Neuronal stem cell (in vitro differentiated cells): ENCODE measurements at regions not wholly inside any gene's neighbourhood (a gene's known extent, or its start where the extent isn't known, plus 50 kb on each side); places are given as distances from the start of the nearest gene placed in this dataset. TPM values are rescaled to one million over a fixed set of nuclear protein-coding genes. Genes with fewer than 3 reads are reported as not detected.

Experiments used
- DNase-seq: peaks from one replicate; pipeline ENCODE4 v3.0.0-alpha.2; 2013; ENCODE audit warnings: low spot score
- H2AFZ ChIP-seq: one replicate; pipeline ENCODE4 v1.6.1; 2013; ENCODE audit warnings: mild to moderate bottlenecking, low read length, inconsistent platforms
- H2AK5ac ChIP-seq: 2 replicates; pipeline ENCODE4 v1.6.1; 2013; ENCODE audit warnings: low read depth, mild to moderate bottlenecking, inconsistent platforms, low read length, moderate library complexity, mixed read lengths
- H2BK120ac ChIP-seq: 2 replicates; pipeline ENCODE4 v1.6.1; 2013; ENCODE audit warnings: low read depth, mild to moderate bottlenecking, inconsistent platforms, low read length, moderate library complexity, mixed read lengths
- H2BK12ac ChIP-seq: one replicate; pipeline ENCODE4 v1.6.1; 2013; ENCODE audit warnings: low read length, inconsistent platforms
- H2BK15ac ChIP-seq: 2 replicates; pipeline ENCODE4 v1.6.1; 2013; ENCODE audit warnings: mild to moderate bottlenecking, low read length, inconsistent platforms, mixed read lengths
- H2BK5ac ChIP-seq: one replicate; pipeline ENCODE4 v1.6.1; 2013; ENCODE audit warnings: inconsistent platforms, mild to moderate bottlenecking, low read length, moderate library complexity
- H3K14ac ChIP-seq: one replicate; pipeline ENCODE4 v1.6.1; 2013; ENCODE audit warnings: low read length, inconsistent platforms
- H3K18ac ChIP-seq: 2 replicates; pipeline ENCODE4 v1.6.1; 2013; ENCODE audit warnings: low read length, inconsistent platforms
- H3K23ac ChIP-seq: 2 replicates; pipeline ENCODE4 v1.6.1; 2013; ENCODE audit warnings: low read depth, mild to moderate bottlenecking, mixed read lengths, low read length, inconsistent platforms; ENCODE audit not compliant: poor library complexity
- H3K27ac ChIP-seq: replicated peaks from 3 replicates; pipeline ENCODE4 v1.5.1; 2013; ENCODE audit warnings: low read length, inconsistent platforms
- H3K27me3 ChIP-seq, 3 experiments: 2 replicates each; pipeline ENCODE4 v1.6.1; 2013; ENCODE audit warnings: low read length in 3 of 3, mild to moderate bottlenecking in 2 of 3, inconsistent platforms in 1 of 3, low read depth in 1 of 3, mixed read lengths in 1 of 3, moderate library complexity in 1 of 3; ENCODE audit not compliant: control insufficient read depth in 3 of 3, insufficient read depth in 3 of 3
- H3K36me3 ChIP-seq, 2 donors: replicated peaks in 1 of 2; 2 replicates each; pipeline ENCODE4 v1.6.1; 2013; ENCODE audit warnings: low read length in 2 of 2; ENCODE audit not compliant: control insufficient read depth in 2 of 2, insufficient read depth in 2 of 2
- H3K4ac ChIP-seq: 2 replicates; pipeline ENCODE4 v1.6.1; 2013; ENCODE audit warnings: inconsistent platforms, mild to moderate bottlenecking, low read length, moderate library complexity
- H3K4me1 ChIP-seq, 2 donors: 1 replicate in 1 of 2; 2 replicates in 1 of 2; pipeline ENCODE4 v1.6.1; 2013; ENCODE audit warnings: low read length in 2 of 2, low read depth in 1 of 2; ENCODE audit not compliant: control insufficient read depth in 2 of 2, insufficient read depth in 1 of 2
- H3K4me2 ChIP-seq: one replicate; pipeline ENCODE4 v1.6.1; 2013; ENCODE audit warnings: mild to moderate bottlenecking, low read length, inconsistent platforms; ENCODE audit not compliant: insufficient read depth, poor library complexity, severe bottlenecking
- H3K4me3 ChIP-seq, 2 donors: 2 replicates each; pipeline ENCODE4 v1.5.1; 2013; ENCODE audit warnings: low read length in 2 of 2, mild to moderate bottlenecking in 2 of 2, inconsistent platforms in 1 of 2, moderate library complexity in 1 of 2
- H3K79me1 ChIP-seq: one replicate; pipeline ENCODE4 v1.6.1; 2013; ENCODE audit warnings: low read depth, mild to moderate bottlenecking, inconsistent platforms, low read length, moderate library complexity
- H3K9ac ChIP-seq: one replicate; pipeline ENCODE4 v1.6.1; 2013; ENCODE audit warnings: mild to moderate bottlenecking, low read depth, low read length, inconsistent platforms; ENCODE audit not compliant: poor library complexity
- H3K9me3 ChIP-seq, 2 donors: replicated peaks in 1 of 2; 2 replicates each; pipeline versions ENCODE3 to v1.6.1; 2013; ENCODE audit warnings: low read length in 2 of 2, mild to moderate bottlenecking in 2 of 2, inconsistent platforms in 1 of 2, low read depth in 1 of 2, mixed read lengths in 1 of 2, moderate library complexity in 1 of 2; ENCODE audit not compliant: control insufficient read depth in 2 of 2, insufficient read depth in 1 of 2
- H4K8ac ChIP-seq: one replicate; pipeline ENCODE4 v1.6.1; 2013; ENCODE audit warnings: low read depth, mild to moderate bottlenecking, inconsistent platforms, low read length, moderate library complexity
- H4K91ac ChIP-seq: one replicate; pipeline ENCODE4 v1.6.1; 2013; ENCODE audit warnings: low read length, low read depth, mild to moderate bottlenecking, inconsistent platforms; ENCODE audit not compliant: poor library complexity
- WGBS, 2 donors: extraction: QIAGEN DNeasy Blood & Tissue Kit; methylation state at CpG; one replicate each; pipeline ENCODE4 v1.1.7; 2013; ENCODE audit warnings: missing lambda C conversion rate in 2 of 2, mixed read lengths in 1 of 2; ENCODE audit not compliant: insufficient read length in 2 of 2, insufficient replicate concordance in 1 of 2; ENCODE audit errors: extremely low coverage in 2 of 2; 5-methylcytosine and 5-hydroxymethylcytosine counted together
- small RNA-seq: library from polyadenylated mRNA; stranded (forward); fragments of <200 nt; extraction: miRNeasy Mini kit (QIAGEN cat#:217004); gene quantifications from one replicate; pipeline ENCODE3, GENCODE V24; 2013; ENCODE audit not compliant: insufficient read depth

DNA sequence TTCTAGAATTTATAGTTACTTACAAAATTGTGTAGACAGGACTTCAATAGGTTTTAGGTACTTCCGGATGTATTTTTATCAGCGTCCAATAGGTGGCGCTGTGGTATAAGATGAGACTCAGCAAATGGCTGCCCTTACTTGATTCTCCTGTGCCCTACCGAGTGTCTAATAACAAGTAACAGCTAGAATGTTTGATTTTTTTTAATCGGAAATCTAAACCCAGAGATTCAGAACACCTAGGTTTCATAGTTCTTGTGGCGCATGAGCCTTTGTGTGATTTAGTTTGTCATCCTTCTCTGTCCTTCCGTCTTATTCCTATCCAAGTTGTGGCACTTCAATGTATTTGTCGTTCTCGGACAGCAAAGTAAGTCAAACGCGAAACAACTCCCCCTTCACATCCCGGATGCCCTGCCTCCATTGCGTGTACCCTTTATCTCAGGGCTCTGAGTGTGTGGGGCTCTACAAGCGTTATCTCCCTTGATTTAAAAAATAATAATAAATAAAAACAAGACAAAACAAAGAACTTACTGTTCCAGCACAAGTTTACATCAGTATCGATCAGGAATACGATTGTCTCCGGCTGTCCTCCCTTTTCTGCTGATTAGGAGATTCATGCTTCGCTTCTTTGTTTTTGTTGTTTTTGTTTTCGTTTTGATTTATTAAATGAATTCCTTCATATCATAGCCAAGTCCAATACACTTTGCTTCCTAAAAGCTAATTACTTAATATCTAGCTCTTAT, 50.7 kb upstream of the SLC30A5 start:
- Histone ChIP-seq H2BK15ac (no peak overlapping the region), H2AK5ac (no peak overlapping the region), H2AFZ (peak overlapping the region; percentile 89), H3K79me1 (no peaks in the 10 kb centered on the region), H3K27me3 (peaks cover 0 to 1% (median 0%) of the 10 kb centered on the region in 3 experiments), H3K4ac (no peak overlapping the region), H2BK12ac (no peak overlapping the region), H3K4me1 (peaks cover 2 to 6% of the 10 kb centered on the region in 2 donors), H3K23ac (no peak overlapping the region), H3K9me3 (peaks cover 0 to 3% of the 10 kb centered on the region in 2 donors), H2BK5ac (no peak overlapping the region), H4K8ac (no peak overlapping the region), H3K18ac (no peak overlapping the region), H3K14ac (no peak overlapping the region), H2BK120ac (no peak overlapping the region), H4K91ac (no peak overlapping the region), H3K4me3 (peak overlapping the region in 1 of 2 donors; percentile 14), H3K9ac (no peak overlapping the region), H3K4me2 (peak overlapping the region; percentile 34), H3K36me3 (no peaks in the 10 kb centered on the region), H3K27ac (no peak overlapping the region)
- WGBS, 2 donors, result no CpG with 5 or more reads among the region's 19 CpGs
- peak; percentile 86 for DNase-seq

DNA sequence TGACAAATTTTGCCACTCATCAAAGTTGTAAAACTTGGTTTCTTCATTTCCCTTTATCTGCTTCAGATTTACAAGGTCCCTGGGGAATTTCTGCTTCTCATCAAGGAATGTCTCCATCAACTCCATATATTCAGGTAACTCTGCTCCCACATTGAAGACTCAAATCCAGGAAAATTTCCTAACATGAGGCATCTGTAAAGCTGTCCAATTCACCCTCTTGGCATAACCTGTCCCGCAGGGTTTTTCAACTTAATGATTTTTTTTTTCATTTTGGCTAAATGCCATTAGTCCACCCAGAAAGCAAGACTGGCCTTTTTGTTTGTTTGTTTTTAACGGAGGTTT, 50.2 kb upstream of the SLC30A5 start:
- H3K4me3 ChIP-seq, result no peak overlapping the region

More for the DNA sequence above, 50.2 kb upstream of the SLC30A5 start:
- Histone ChIP-seq H4K91ac (no peak overlapping the region), H2AFZ (peak overlapping the region; percentile 89), H4K8ac (no peak overlapping the region), H3K18ac (no peak overlapping the region), H2BK12ac (no peak overlapping the region), H2AK5ac (no peak overlapping the region), H3K27me3 (peaks cover 0 to 1% (median 0%) of the 10 kb centered on the region in 3 experiments), H3K27ac (no peak overlapping the region), H3K9me3 (peaks cover 0 to 2% of the 10 kb centered on the region in 2 donors), H2BK5ac (no peak overlapping the region), H3K4me1 (peaks cover 2 to 6% of the 10 kb centered on the region in 2 donors), H3K36me3 (no peaks in the 10 kb centered on the region), H3K23ac (no peak overlapping the region), H3K79me1 (no peaks in the 10 kb centered on the region), H3K4me2 (no peak overlapping the region), H3K14ac (no peak overlapping the region), H2BK15ac (no peak overlapping the region), H3K4ac (no peak overlapping the region), H3K9ac (no peak overlapping the region), H2BK120ac (no peak overlapping the region)
- no CpG with 5 or more reads among the region's 2 CpGs for WGBS, 2 donors
- no peak for DNase-seq

Small RNAs in the stretch of these regions (small RNA-seq; reads per million reads assigned to genes)
- gene RF00096 (not detected), gene RN7SKP251 (not detected), gene VWA8P1 (not detected)
